AG09319 (cell line): ENCODE measurements at regions not wholly inside any gene's neighbourhood (a gene's known extent, or its start where the extent isn't known, plus 50 kb on each side); places are given as distances from the start of the nearest gene placed in this dataset.

Experiments
- DNase-seq: peaks from one replicate; pipeline ENCODE4 v3.0.0-alpha.2; 2010; ENCODE audit warnings: low read depth; ENCODE audit errors: extremely low read depth
- TF ChIP-seq, protein P1 (sequence below): IDR thresholded peaks from 2 replicates; pipeline ENCODE4 v1.5.1; 2011; ENCODE audit warnings: low read depth, mild to moderate bottlenecking, inconsistent platforms, low read length, moderate library complexity

DNA sequence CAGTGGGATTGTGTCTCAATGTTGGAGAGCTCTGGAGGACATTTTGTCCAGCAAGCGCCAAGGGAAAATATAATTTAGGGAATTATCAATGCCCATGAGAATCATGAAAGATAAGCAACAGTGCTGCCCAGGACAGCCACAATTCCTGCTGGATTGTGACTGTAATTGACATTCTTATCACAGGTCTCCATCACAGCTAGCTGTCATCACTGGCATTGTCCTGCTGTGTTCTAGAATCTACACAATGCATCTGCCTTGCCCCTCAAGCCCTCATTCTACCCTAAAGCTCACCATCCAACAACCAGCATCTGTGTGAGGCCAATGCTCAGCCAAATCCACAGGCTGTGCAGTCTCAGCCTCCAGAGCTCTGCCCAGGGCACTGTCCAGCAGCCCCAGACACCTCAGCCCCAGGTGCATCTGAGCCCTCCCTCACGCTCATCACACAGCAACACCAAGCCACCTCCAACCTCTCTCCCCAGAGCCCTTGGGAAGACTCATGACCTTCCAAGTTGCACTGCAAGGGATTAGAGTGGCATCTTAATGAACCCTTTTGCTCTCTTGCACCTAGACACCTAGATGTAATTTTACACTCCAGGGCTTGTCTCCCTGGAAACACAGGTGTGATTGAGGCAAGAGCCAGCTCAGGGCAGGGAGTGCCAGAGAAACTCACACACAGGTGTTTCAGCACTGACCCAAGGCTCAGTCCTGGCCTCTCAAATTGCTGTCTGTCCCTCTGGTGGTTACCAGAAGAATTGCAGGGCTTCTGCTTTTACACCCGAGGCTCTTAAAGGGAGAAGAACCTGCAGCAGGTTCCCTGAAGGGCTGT lies 85.2 kb upstream of the PHACTR3 start:
- DNase-seq, result no peak
- TF ChIP-seq, protein P1, sequence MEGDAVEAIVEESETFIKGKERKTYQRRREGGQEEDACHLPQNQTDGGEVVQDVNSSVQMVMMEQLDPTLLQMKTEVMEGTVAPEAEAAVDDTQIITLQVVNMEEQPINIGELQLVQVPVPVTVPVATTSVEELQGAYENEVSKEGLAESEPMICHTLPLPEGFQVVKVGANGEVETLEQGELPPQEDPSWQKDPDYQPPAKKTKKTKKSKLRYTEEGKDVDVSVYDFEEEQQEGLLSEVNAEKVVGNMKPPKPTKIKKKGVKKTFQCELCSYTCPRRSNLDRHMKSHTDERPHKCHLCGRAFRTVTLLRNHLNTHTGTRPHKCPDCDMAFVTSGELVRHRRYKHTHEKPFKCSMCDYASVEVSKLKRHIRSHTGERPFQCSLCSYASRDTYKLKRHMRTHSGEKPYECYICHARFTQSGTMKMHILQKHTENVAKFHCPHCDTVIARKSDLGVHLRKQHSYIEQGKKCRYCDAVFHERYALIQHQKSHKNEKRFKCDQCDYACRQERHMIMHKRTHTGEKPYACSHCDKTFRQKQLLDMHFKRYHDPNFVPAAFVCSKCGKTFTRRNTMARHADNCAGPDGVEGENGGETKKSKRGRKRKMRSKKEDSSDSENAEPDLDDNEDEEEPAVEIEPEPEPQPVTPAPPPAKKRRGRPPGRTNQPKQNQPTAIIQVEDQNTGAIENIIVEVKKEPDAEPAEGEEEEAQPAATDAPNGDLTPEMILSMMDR, result peak; percentile 89

DNA sequence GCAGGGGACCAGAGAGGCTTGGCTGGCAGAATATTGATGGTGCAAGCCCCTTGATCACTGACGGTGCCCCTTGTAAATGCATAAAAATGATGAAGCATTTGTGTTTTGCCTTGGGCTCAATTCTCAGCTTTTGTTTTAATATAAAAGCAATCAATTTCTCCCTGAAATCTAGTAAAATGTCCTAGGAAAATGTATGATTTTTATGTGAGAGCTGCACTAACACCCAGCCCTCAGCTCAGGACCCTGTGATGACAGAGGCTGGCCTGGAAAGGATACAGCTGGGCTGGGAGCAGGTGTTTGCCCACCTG lies 84.7 kb upstream of the PHACTR3 start:
- DNase-seq, result no peak

DNA sequence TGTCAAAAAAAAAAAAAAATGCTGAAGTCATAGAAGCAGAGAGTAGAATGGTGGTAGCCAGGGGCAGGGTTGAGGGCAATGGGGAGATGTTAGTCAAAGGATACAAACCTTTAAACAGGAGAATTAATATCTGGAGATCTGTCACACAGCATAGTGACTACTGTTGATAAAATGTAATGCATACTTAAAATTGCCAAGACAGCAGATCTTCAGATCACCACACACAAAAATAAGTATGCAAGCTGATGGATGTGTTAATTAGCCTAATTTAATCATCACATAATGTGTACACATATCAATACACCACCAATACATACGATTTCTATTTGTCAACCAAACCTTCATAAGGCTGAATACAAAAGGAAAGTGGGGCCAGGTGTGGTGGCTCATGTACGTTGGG lies 83.5 kb upstream of the PHACTR3 start:
- no peak for DNase-seq
- TF ChIP-seq, protein P1, result no peak

More for the DNA sequence above, 84.7 kb upstream of the PHACTR3 start:
- TF ChIP-seq, protein P1, result no peak

DNA sequence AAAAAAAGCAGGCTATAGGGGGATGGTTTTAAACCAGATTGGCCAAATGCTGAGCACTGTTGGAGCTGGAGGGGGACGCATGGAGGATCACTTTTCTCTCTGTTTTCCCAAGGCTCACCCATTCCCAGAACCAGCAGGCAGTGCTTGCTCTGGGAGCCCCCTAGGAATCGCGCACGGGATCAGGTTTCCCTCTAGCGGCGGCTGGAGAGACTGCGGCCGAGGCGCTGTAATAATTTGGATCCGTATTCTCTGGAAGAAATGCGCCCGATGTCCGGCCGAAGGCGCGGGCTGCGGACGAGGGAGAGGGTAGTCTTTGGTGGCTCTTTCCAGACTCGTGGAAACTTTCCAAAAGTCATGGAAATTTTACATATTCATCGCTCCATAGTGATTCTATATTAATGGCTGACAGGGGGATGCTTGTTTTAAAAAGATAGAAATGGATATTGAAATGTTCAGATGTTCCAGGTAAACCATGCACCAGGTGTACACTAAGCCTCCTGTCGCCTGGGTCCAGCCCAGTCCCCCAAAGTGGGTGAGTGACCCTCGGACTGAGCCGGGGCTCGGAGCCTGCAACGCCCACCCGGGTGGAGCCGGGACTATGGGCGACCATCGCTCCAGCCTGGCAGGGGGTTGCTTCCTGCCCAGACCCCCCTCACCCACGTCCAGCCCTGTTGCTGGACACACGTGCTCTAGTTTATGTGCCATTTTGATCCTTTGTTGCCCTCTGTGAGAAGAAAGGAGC lies 78.7 kb upstream of the PHACTR3 start:
- DNase-seq, result no peak
- TF ChIP-seq, protein P1, result peak; percentile 86

DNA sequence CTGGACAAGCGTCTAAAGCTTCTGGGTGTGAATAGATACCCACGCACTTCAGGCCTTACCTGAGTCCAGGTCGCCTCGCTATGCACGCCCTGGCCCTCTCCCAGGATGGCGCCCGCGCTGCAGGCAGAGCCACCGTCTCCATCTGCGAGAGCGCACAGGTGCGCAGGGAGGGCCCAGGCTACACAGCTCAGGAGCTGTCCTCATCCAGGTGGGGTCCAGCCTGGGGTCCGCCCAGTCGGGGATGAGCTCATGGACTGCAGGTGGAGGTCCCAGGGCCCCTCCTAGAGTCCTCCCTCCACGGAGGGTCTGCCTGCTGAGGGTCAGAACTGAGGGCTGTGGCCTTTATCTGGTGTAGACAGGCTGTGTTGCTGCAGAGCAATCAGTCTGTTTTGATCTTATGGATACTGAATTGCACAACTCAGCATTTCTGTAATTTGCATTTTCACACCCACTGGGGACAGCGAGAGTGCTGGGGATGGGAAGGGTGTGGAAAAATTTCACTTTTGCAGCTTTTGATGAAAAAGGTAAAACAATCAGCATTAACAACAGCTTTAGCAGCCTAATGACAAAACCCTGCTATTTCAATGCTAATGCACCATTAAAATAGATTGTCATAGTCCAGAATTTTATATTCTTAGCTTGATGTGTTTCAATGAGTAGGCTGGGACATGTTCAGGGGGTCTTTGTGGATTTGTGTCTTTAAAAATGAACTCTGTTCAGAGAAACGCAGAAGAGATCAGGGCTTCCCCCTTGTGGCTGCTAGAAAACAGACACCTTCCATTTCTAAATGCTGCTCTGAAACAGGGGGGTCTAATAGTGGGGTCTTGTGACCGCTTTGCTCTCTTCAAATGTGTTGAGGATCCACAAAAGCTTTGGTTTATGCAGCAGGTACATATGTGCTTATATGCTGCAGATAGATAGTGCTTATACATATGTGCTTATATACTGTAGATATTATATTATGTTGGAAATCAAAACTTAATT lies 77.8 kb upstream of the PHACTR3 start:
- TF ChIP-seq, protein P1, result peak; percentile 12

DNA sequence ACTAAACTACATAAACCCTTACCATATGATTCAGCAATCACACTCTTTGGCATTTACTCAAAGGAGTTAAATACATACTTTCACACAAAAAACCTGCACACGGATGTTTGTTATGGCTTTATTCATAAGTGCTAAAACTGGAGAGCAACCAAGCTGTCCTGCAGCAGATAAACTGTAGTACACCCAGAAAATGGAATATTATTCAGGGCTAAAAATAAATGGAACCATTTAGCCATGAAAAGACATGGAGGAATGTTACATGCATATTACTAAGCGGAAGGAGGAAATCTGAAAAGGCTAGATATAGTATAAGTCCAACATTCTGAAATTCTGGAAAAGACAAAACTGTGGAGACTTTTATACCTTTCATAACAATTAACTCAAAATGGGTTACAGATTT lies 73.6 kb upstream of the PHACTR3 start:
- DNase-seq, result no peak
- TF ChIP-seq, protein P1, result no peak

More for the DNA sequence above, 77.8 kb upstream of the PHACTR3 start:
- no peak for DNase-seq
